CD14-positive monocyte (primary cell): ENCODE measurements at regions not wholly inside any gene's neighbourhood (a gene's known extent, or its start where the extent isn't known, plus 50 kb on each side); places are given as distances from the start of the nearest gene placed in this dataset.
A peak's percentile ranks its signal among the peaks of the same experiment; 100 is the strongest.

Experiments used
- DNase-seq, 3 donors: peaks; one replicate each; pipeline ENCODE4 v3.0.0-alpha.2; 2011 to 2022
- H2AFZ ChIP-seq: 2 replicates; pipeline ENCODE4 v1.6.0; 2012; ENCODE audit warnings: mild to moderate bottlenecking, low read depth, low read length, inconsistent platforms; ENCODE audit not compliant: insufficient read depth, poor library complexity, severe bottlenecking
- H3K27ac ChIP-seq, 2 donors: 1 replicate in 1 of 2; 2 replicates in 1 of 2; pipeline ENCODE4 v1.5.1; 2012 to 2013; ENCODE audit warnings: low read length in 2 of 2, control low read depth in 1 of 2, inconsistent platforms in 1 of 2, low read depth in 1 of 2, mild to moderate bottlenecking in 1 of 2
- H3K27me3 ChIP-seq, 2 donors: one replicate each; pipeline versions ENCODE4 v1.6.0 to v1.6.1; 2011 to 2013; ENCODE audit warnings: low read length in 2 of 2; ENCODE audit not compliant: control insufficient read depth in 2 of 2, insufficient read depth in 2 of 2
- H3K36me3 ChIP-seq, 2 donors: replicated peaks in 1 of 2; 1 replicate in 1 of 2; 2 replicates in 1 of 2; pipeline versions ENCODE4 v1.5.1 to v1.6.1; 2012 to 2013; ENCODE audit warnings: low read length in 2 of 2, control low read depth in 1 of 2, inconsistent platforms in 1 of 2, mild to moderate bottlenecking in 1 of 2; ENCODE audit not compliant: insufficient read depth in 2 of 2, control insufficient read depth in 1 of 2
- H3K4me1 ChIP-seq, 2 donors: 1 replicate in 1 of 2; 2 replicates in 1 of 2; pipeline versions ENCODE4 v1.5.1 to v1.6.1; 2012 to 2013; ENCODE audit warnings: low read length in 2 of 2, control low read depth in 1 of 2, inconsistent platforms in 1 of 2, mild to moderate bottlenecking in 1 of 2, moderate library complexity in 1 of 2; ENCODE audit not compliant: insufficient read depth in 2 of 2, control insufficient read depth in 1 of 2
- H3K4me2 ChIP-seq: replicated peaks from 2 replicates; pipeline ENCODE3; 2012; ENCODE audit warnings: low read length, moderate library complexity, mild to moderate bottlenecking; ENCODE audit not compliant: poor library complexity, severe bottlenecking; ENCODE audit errors: extremely low read depth
- H3K4me3 ChIP-seq, 3 experiments: fragments of 200-600 bp in 1 of 3; sonication (generic) in 1 of 3; replicated peaks in 1 of 3; 1 replicate in 2 of 3; 2 replicates in 1 of 3; pipeline ENCODE4 v1.5.1; 2011 to 2013; ENCODE audit warnings: low read length in 3 of 3, mild to moderate bottlenecking in 3 of 3, control low read depth in 2 of 3, low read depth in 2 of 3, inconsistent platforms in 1 of 3, moderate library complexity in 1 of 3
- H3K79me2 ChIP-seq: 2 replicates; pipeline ENCODE4 v1.6.0; 2012; ENCODE audit warnings: mild to moderate bottlenecking, control low read depth, inconsistent platforms, low read length, moderate library complexity; ENCODE audit not compliant: insufficient read depth
- H3K9ac ChIP-seq: 2 replicates; pipeline ENCODE4 v1.6.0; 2017; ENCODE audit warnings: low read length, mild to moderate bottlenecking; ENCODE audit not compliant: insufficient read depth, poor library complexity, severe bottlenecking
- H3K9me3 ChIP-seq, 2 donors: replicated peaks in 1 of 2; 1 replicate in 1 of 2; 2 replicates in 1 of 2; pipeline versions ENCODE4 v1.5.1 to v1.6.1; 2012 to 2013; ENCODE audit warnings: low read length in 2 of 2, control low read depth in 1 of 2; ENCODE audit not compliant: control insufficient read depth in 1 of 2, insufficient read depth in 1 of 2
- H4K20me1 ChIP-seq: 2 replicates; pipeline ENCODE4 v1.6.0; 2012; ENCODE audit warnings: mild to moderate bottlenecking, low read length, control low read depth, moderate library complexity; ENCODE audit not compliant: insufficient read depth
- H3K27ac Mint-ChIP-seq, 7 donors: one replicate each; pipeline ENCODE4 v1.8.0; 2020; ENCODE audit warnings: mild to moderate bottlenecking in 7 of 7, mixed read lengths in 7 of 7, moderate library complexity in 6 of 7, inconsistent platforms in 2 of 7
- H3K27me3 Mint-ChIP-seq, 3 donors: one replicate each; pipeline ENCODE4 v1.8.0; 2021 to 2022; ENCODE audit warnings: low read depth in 3 of 3, mild to moderate bottlenecking in 3 of 3, mixed read lengths in 3 of 3, moderate library complexity in 3 of 3, inconsistent platforms in 1 of 3
- H3K36me3 Mint-ChIP-seq, 2 donors: one replicate each; pipeline ENCODE4 v1.8.0; 2020; ENCODE audit warnings: mixed read lengths in 2 of 2, inconsistent platforms in 1 of 2, mild to moderate bottlenecking in 1 of 2
- H3K4me1 Mint-ChIP-seq: one replicate; pipeline ENCODE4 v1.8.0; 2020; ENCODE audit warnings: mild to moderate bottlenecking, mixed read lengths
- H3K4me3 Mint-ChIP-seq, 2 donors: one replicate each; pipeline ENCODE4 v1.8.0; 2020; ENCODE audit warnings: mild to moderate bottlenecking in 2 of 2, mixed read lengths in 2 of 2, moderate library complexity in 1 of 2
- H3K9me3 Mint-ChIP-seq, 7 donors: one replicate each; pipeline ENCODE4 v1.8.0; 2020 to 2022; ENCODE audit warnings: mixed read lengths in 7 of 7, mild to moderate bottlenecking in 6 of 7, moderate library complexity in 6 of 7, inconsistent platforms in 2 of 7
- CTCF ChIP-seq: fragments of 200-600 bp; IDR thresholded peaks from one replicate; pipeline ENCODE4 v1.8.0; 2022; ENCODE audit warnings: antibody characterized with exemption, mild to moderate bottlenecking
- WGBS: methylation state at CpG from one replicate; pipeline ENCODE4 v1.1.5; 2013; ENCODE audit warnings: missing lambda C conversion rate; ENCODE audit not compliant: insufficient coverage; 5-methylcytosine and 5-hydroxymethylcytosine counted together
- intact Hi-C, 2 donors: fragments of 100-400 bp; cut with micrococcal nuclease; formaldehyde crosslinking; loops; one replicate each; pipeline versions ENCODE4 v1.15.0 to v1.15.1; 2023

- Mint-ChIP-seq H3K4me1 (no peaks in the 10 kb centered on the region), H3K27ac (no peak overlapping the region), H3K9me3 (peaks cover 0 to 9% (median 3%) of the 10 kb centered on the region in 7 donors), H3K27me3 (peaks cover 0 to 8% (median 3%) of the 10 kb centered on the region in 3 donors), H3K36me3 (no peaks in the 10 kb centered on the region), H3K4me3 (no peak overlapping the region)
- H4K20me1 ChIP-seq, result no peaks in the 10 kb centered on the region
- intact Hi-C loops, result no loop called here
- H3K9ac ChIP-seq, result no peak overlapping the region
- no peak overlapping the region for H3K4me3 ChIP-seq
- no peak for TF ChIP-seq CTCF
- no peaks in the 10 kb centered on the region for H3K27me3 ChIP-seq
- H3K27ac ChIP-seq, result no peak overlapping the region
- H3K36me3 ChIP-seq, result no peaks in the 10 kb centered on the region
- H2AFZ ChIP-seq, result no peak overlapping the region
- no CpG with 5 or more reads among the region's 4 CpGs for WGBS
- H3K4me1 ChIP-seq, result no peaks in the 10 kb centered on the region
- no peak for DNase-seq
- no peaks in the 10 kb centered on the region for H3K9me3 ChIP-seq
- no peak overlapping the region for H3K4me2 ChIP-seq
- H3K79me2 ChIP-seq, result no peaks in the 10 kb centered on the region
Observed at GRCh38 chr16:54645345-54645744, 285.3 kb upstream of the IRX5 start.

GRCh38 chr16:54636221-54636793, 294.4 kb upstream of the IRX5 start:
- Histone ChIP-seq H3K27ac (no peak overlapping the region), H2AFZ (no peak overlapping the region), H3K9me3 (no peaks in the 10 kb centered on the region), H3K9ac (no peak overlapping the region), H3K4me2 (no peak overlapping the region), H3K27me3 (no peaks in the 10 kb centered on the region), H4K20me1 (no peaks in the 10 kb centered on the region), H3K4me1 (no peaks in the 10 kb centered on the region), H3K36me3 (no peaks in the 10 kb centered on the region), H3K79me2 (no peaks in the 10 kb centered on the region), H3K4me3 (no peak overlapping the region)
- Mint-ChIP-seq H3K27me3 (peaks cover 10 to 12% (median 11%) of the 10 kb centered on the region in 3 donors), H3K4me1 (no peaks in the 10 kb centered on the region), H3K9me3 (peaks cover 0 to 3% (median 0%) of the 10 kb centered on the region in 7 donors), H3K27ac (no peak overlapping the region), H3K36me3 (no peaks in the 10 kb centered on the region), H3K4me3 (peak overlapping the region in 1 of 2 donors; percentile 22)
- no peak for TF ChIP-seq CTCF
- DNase-seq, result no peak
- intact Hi-C loops, result no loop called here
- 67% methylated on average over 7 of the region's 10 CpGs for WGBS
